ENCODE measurements at regions not wholly inside any gene's neighbourhood (a gene's known extent, or its start where the extent isn't known, plus 50 kb on each side); places are given as distances from the start of the nearest gene placed in this dataset.
"Not testable (repeated sequence)": the region's sequence is repeated elsewhere in the genome, so short reads cannot be mapped to it uniquely, and the experiment has no call there.

- POLR2A ChIA-PET, ATAC-seq, H3K4me1 Mint-ChIP-seq, DNase-seq, H3K9me3 Mint-ChIP-seq, H3K27me3 Mint-ChIP-seq, H3K4me3 Mint-ChIP-seq, H3K36me3 Mint-ChIP-seq, H3K27ac Mint-ChIP-seq: not testable (repeated sequence)
These were observed 59.3 kb downstream of the NUTM2D start for GRCh38 chr10:87416892-87417291.

- H3K27me3 Mint-ChIP-seq, H3K9me3 Mint-ChIP-seq, H3K27ac Mint-ChIP-seq, ATAC-seq, POLR2A ChIA-PET, DNase-seq, H3K4me1 Mint-ChIP-seq, H3K36me3 Mint-ChIP-seq, H3K4me3 Mint-ChIP-seq: not testable (repeated sequence)
These were observed 65.1 kb downstream of the NUTM2D start for GRCh38 chr10:87422641-87423040.

DNA sequence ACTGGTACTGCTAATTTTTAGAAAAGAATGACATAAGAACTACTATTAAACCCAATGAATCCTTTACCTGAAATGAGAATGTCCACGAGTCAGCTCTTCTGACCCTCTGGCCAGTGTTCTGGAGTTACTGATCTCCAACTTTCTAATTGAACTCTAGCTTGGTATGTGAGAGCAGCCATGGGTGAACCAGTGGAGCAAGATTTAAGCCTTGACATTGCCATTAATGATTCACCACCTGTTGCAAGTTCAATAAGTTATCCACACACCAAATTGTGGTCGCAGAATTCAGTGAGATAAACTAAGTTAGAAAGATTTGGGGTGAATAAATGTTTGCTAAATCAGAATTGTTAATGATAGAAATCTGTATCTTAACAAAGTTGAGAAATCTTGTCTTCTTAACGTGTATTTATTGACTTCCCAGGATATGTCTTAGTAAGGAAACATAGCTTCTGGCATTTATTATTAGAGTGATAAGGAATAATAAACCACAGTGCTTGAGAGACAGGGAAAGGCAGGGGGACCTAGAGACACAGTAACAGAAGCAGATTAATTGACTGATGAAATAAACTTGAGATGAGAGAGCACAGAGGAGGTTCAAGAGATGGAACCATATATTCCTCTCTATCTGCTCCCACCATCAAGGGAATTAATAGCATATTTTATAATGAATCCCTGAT lies 67.3 kb downstream of the NUTM2D start:
- H3K9me3 Mint-ChIP-seq, H3K4me1 Mint-ChIP-seq, ATAC-seq, POLR2A ChIA-PET, H3K36me3 Mint-ChIP-seq, DNase-seq, H3K27me3 Mint-ChIP-seq, H3K4me3 Mint-ChIP-seq: not testable (repeated sequence)
- peak overlapping the region in 1 of 10 donors; percentile 3 for H3K27ac Mint-ChIP-seq

DNA sequence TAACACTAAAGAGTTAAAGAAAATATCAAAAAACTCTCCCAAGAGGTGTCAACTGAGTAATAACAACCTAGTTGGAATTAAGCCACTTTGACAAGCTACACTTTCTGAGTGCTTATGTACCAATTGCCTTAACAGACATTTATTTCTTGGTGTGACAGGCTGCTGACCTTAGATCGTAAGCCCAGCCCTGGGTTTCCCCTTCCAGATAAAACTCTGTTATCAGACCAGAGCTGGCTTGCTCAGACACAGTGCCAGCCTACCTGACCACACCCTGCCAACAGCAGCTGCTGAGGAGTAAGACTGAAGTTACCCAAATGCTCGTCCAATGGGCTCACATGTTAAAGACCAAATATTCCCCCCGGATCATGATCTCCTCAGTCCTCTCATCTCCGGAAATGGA lies 70.9 kb upstream of the MINPP1 start:
- DNase-seq, H3K36me3 Mint-ChIP-seq, H3K27ac Mint-ChIP-seq, H3K27me3 Mint-ChIP-seq, ATAC-seq, H3K4me3 Mint-ChIP-seq, H3K4me1 Mint-ChIP-seq, H3K9me3 Mint-ChIP-seq, POLR2A ChIA-PET: not testable (repeated sequence)

DNA sequence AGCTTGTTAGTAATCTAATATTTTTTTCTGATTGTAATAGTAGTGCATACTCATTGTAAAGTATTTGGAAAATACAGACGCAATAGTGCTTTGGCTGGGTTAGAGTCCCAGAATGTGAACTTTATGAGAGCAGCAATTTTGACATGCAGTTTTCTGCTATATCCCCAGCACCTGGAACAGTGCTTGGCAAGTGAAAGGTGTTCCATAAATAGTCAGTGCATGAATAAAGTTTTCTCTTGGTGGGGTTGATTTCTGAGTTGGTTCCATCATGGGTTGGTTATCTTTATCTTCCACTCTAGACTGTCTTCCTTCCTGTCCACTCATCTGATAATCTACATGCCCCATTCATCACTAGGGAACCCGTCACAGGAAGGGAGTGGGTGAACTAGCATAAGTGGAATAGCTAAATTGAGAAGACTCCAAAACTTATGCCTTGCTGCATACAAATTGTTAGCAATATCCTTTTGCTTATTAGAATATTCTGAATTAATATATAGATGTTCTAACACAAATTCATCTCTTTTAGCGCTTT lies 69.3 kb upstream of the MINPP1 start:
- H3K36me3 Mint-ChIP-seq, H3K4me3 Mint-ChIP-seq, POLR2A ChIA-PET, H3K4me1 Mint-ChIP-seq, DNase-seq, H3K9me3 Mint-ChIP-seq, H3K27me3 Mint-ChIP-seq, ATAC-seq, H3K27ac Mint-ChIP-seq: not testable (repeated sequence)

- H3K4me3 Mint-ChIP-seq, H3K27me3 Mint-ChIP-seq, H3K9me3 Mint-ChIP-seq, H3K27ac Mint-ChIP-seq, POLR2A ChIA-PET, H3K36me3 Mint-ChIP-seq, H3K4me1 Mint-ChIP-seq: not testable (repeated sequence)
- DNase-seq = peak in 6 of 10 donors; percentile 2 to 63 (median 12)
- peak; percentile 78 to 97 for ATAC-seq
These were observed 68.6 kb upstream of the MINPP1 start for GRCh38 chr10:87436104-87436503.

GRCh38 chr10:87437450-87437849 lies 67.2 kb upstream of the MINPP1 start:
- ATAC-seq, H3K27ac Mint-ChIP-seq, POLR2A ChIA-PET, H3K9me3 Mint-ChIP-seq, H3K4me1 Mint-ChIP-seq, H3K36me3 Mint-ChIP-seq, DNase-seq, H3K4me3 Mint-ChIP-seq, H3K27me3 Mint-ChIP-seq: not testable (repeated sequence)
